DMS79 (cell line): ENCODE measurements at regions not wholly inside any gene's neighbourhood (a gene's known extent, or its start where the extent isn't known, plus 50 kb on each side); places are given as distances from the start of the nearest gene placed in this dataset.
"Not testable (repeated sequence)": the region's sequence is repeated elsewhere in the genome, so short reads cannot be mapped to it uniquely, and the experiment has no call there.

Source experiments
- DNase-seq: peaks from one replicate; lab custom pipeline; 2025; lab: John Stamatoyannopoulos, UW

DNA sequence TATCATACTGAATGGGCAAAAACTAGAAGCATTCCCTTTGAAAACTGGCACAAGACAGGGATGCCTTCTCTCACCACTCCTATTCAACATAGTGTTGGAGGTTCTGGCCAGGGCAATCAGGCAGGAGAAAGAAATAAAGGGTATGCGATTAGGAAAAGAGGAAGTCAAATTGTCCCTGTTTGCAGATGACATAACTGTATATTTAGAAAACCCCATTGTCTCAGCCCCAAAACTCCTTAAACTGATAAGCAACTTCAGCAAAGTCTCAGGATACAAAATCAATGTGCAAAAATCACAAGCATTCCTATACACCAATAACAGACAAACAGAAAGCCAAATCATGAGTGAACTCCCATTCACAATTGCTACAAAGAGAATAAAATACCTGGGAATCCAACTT lies 52.5 kb upstream of the CCDC71L start:
- not testable (repeated sequence) for DNase-seq

GRCh38 chr7:106714590-106715442 lies 53.9 kb upstream of the CCDC71L start:
- DNase-seq: not testable (repeated sequence)

- no peak for DNase-seq
These were observed 54.8 kb upstream of the CCDC71L start for GRCh38 chr7:106715730-106716129.

GRCh38 chr7:106717254-106717954 lies 56.4 kb upstream of the CCDC71L start:
- DNase-seq: no peak

DNA sequence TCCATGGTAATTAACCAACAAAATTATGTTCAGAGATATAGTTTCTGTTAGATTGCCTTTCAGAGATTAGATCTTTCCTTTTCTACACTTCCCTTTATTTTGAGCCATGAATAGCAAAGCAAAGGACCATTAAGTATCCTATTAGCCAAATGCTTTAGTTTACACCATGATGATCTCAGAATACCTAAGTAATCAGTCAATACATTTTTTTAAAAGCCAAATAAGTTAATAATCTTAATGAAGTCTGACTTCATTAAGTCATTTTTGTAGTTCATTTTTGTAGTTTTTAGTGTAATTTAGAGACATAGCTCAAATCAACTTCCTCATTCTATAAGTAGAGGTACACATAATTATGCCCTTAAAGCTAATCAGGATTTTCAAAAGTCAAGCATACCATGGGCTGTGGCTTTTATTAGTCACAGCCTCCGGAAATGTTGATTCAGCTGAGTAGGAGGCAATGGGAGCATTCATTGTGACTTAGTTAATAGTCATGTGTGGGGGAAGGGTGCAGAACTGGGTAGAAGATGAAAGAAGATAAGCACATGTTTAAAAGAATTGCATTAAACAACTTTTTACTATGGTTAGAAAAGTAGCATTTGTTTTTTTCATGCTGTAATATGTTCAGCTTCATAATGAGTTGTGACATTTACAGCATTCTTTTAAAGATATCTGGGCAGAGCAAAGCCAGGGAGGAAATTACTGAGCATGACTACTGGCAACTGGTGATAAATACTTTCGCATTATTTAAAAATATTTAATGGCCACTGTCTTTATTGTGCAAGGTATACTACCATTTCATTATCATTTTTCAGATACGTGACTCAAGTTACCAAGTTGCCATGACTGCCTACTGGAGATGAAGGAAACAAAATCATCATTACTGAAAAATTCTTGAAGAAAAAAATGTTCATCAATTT lies 57.3 kb upstream of the CCDC71L start:
- no peak for DNase-seq

GRCh38 chr7:106720641-106721040 lies 59.7 kb upstream of the CCDC71L start:
- DNase-seq: no peak

- DNase-seq: no peak
These were observed 61.1 kb upstream of the CCDC71L start for GRCh38 chr7:106721816-106722785.

DNA sequence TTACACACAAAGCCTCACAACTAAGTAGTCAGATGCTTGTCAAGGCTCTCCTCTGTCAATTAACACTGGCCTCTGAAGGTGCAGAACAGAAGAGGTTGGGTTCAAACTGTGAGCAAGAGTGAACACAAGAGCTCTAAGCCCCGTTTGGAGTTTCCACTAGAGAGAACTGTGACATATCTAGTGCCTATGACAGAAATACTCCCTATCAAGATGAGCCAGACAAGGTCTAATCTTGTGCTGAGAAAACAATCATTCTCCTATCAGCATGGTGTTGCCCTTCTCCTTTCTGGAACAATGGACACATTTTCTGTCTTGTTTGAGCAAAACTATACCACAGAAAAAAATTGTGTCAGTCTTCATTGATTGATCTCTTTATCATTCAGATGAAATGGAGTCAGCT lies 62.4 kb upstream of the CCDC71L start:
- no peak for DNase-seq

GRCh38 chr7:106729720-106730385 lies 68.9 kb upstream of the CCDC71L start:
- no peak for DNase-seq

- peak; percentile 26 for DNase-seq
These were observed 70.2 kb upstream of the CCDC71L start for GRCh38 chr7:106731187-106731586.

GRCh38 chr7:106731646-106732444 lies 70.9 kb upstream of the CCDC71L start:
- peak; percentile 20 for DNase-seq

- DNase-seq: no peak
These were observed 74.7 kb upstream of the CCDC71L start for GRCh38 chr7:106735637-106736036.

DNA sequence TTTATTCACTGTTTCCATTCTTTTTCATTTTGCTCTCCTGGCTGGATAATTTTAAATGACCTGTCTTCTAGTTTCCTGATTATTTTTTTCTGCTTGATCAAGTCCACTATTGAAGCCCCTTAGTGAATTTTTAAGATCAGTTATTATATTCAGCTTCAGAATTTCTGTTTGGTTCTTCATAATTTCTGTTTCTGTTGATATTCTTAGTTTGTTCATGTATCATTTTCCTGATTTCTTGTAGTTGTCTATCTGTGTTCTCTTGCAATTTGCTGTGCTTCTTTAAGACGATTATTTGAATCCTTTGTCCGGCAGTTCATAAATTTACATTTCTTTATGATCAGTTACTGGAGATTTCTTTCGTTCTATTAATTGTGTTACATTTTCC lies 75.2 kb upstream of the CCDC71L start:
- DNase-seq: no peak

- DNase-seq: no peak
These were observed 75.7 kb upstream of the CCDC71L start for GRCh38 chr7:106736508-106737201.

- DNase-seq: no peak
These were observed 76.2 kb upstream of the CCDC71L start for GRCh38 chr7:106737202-106737562.

DNA sequence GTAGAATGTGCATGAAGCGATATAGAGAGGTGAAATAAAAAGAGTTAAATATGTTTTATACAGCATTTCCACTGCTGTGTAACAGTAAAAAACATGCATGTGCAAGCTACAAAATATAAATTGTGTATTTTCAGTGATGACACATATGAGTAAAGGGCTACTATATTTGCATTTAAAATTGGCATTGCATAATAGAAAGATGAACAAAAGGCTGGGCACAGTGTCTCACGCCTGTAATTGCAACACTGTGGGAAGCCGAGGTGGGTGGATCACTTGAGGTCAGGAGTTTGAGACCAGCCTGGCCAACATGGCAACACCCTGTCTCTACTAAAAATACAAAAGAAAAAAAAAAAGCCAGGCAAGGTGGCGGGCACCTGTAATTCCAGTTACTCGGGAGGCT lies 79.8 kb upstream of the CCDC71L start:
- no peak for DNase-seq

DNA sequence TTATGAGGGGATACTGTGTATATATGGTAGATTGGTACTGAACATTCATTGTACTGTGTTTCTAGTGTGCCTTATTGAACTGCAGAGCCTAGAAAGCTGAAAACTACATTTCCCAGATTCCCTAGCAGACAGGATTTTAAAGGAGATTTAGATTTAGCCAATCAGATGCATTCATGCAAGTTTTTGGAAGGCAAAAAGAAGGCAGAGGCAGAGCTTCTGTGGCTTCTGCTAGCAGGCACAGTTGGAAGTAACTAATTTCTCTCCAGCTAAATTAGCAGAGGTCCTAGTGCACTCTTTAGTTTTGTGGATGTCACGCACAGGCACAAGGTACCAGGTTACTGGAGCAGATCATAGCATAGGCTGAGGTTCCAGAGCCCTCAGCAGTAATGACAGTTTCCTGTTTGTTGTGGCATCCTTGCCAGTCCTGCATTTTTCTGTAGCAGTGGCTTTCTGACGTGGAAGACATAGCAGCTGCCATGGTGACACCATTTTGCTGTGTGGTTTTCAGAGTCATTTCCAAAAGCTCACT lies 83.7 kb upstream of the CCDC71L start:
- DNase-seq: no peak

DNA sequence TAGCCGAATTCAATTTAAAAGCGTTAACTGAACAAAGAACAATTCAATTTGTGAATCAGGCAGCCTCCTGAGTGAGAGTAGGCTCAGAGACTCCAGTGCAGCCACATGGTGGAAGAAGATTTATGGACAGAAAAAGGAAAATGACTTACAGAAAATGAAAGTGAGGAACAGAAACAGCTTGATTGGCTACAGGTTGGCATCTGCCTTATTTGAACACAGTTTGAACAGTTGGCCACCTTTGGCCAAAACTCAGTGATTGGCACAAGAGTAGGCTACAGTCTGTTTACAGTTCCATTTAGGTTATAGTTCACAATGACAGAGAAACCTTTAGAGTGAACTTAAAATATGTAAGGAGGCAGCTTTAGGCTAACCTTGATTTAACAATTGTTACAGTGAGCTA lies 86.3 kb upstream of the CCDC71L start:
- not testable (repeated sequence) for DNase-seq

GRCh38 chr7:106747804-106748203 lies 86.8 kb upstream of the CCDC71L start:
- no peak for DNase-seq
